Heart left ventricle (tissue), 16 donors: ENCODE measurements at regions not wholly inside any gene's neighbourhood (a gene's known extent, or its start where the extent isn't known, plus 50 kb on each side); places are given as distances from the start of the nearest gene placed in this dataset.
A peak's percentile ranks its signal among the peaks of the same experiment; 100 is the strongest.

ENCODE experiments used
- ATAC-seq, 4 donors: fragments of 200-7000 bp; cut with Tn5 transposase; one replicate each; pipeline ENCODE4 v1.9.1; 2020 to 2022; ENCODE audit warnings: moderate library complexity in 4 of 4, mild to moderate bottlenecking in 3 of 4, moderate number of reproducible peaks in 1 of 4
- DNase-seq, 5 donors: peaks; one replicate each; pipeline ENCODE4 v3.0.0-alpha.2; 2020
- H3K27ac ChIP-seq, 12 donors: fragments of 200-600 bp; sonication (generic) in 4 of 12; one replicate each; pipeline versions ENCODE4 v1.5.0 to v1.8.0; 2016 to 2022; ENCODE audit warnings: mild to moderate bottlenecking in 2 of 12
- H3K27me3 ChIP-seq, 9 donors: fragments of 200-600 bp; sonication (generic) in 2 of 9; one replicate each; pipeline versions ENCODE4 v1.5.1 to v1.8.0; 2016 to 2022; ENCODE audit warnings: mild to moderate bottlenecking in 3 of 9
- H3K36me3 ChIP-seq, 9 donors: fragments of 200-600 bp; sonication (generic) in 2 of 9; one replicate each; pipeline versions ENCODE4 v1.5.0 to v1.8.0; 2018 to 2022; ENCODE audit warnings: mild to moderate bottlenecking in 2 of 9
- H3K4me1 ChIP-seq, 12 donors: fragments of 200-600 bp; sonication (generic) in 4 of 12; one replicate each; pipeline versions ENCODE4 v1.5.0 to v1.8.0; 2016 to 2022; ENCODE audit warnings: mild to moderate bottlenecking in 3 of 12
- H3K4me3 ChIP-seq, 12 donors: fragments of 200-600 bp; sonication (generic) in 4 of 12; one replicate each; pipeline versions ENCODE4 v1.5.0 to v1.8.0; 2017 to 2022; ENCODE audit warnings: mild to moderate bottlenecking in 9 of 12, moderate library complexity in 4 of 12
- H3K9me3 ChIP-seq, 12 donors: fragments of 200-600 bp; sonication (generic) in 4 of 12; one replicate each; pipeline versions ENCODE4 v1.5.0 to v1.8.0; 2016 to 2022; ENCODE audit warnings: mild to moderate bottlenecking in 1 of 12
- CTCF ChIP-seq, 12 donors: fragments of 200-600 bp; sonication (generic) in 4 of 12; IDR thresholded peaks; one replicate each; pipeline versions ENCODE4 v1.5.0 to v1.8.0; 2018 to 2022; ENCODE audit warnings: antibody characterized with exemption in 12 of 12, mild to moderate bottlenecking in 5 of 12
- POLR2A ChIP-seq, 2 donors: fragments of 450-650 bp; IDR thresholded peaks; one replicate each; pipeline ENCODE4 v1.6.1; 2017; ENCODE audit warnings: antibody characterized with exemption in 2 of 2, mild to moderate bottlenecking in 2 of 2, moderate library complexity in 2 of 2
- WGBS, 4 donors: extraction: QIAGEN DNeasy Blood & Tissue Kit in 2 of 4; methylation state at CpG; one replicate each; pipeline versions ENCODE4 v1.1.5 to v1.1.7; 2013 to 2018; 5-methylcytosine and 5-hydroxymethylcytosine counted together
- intact Hi-C, 10 donors: fragments of 100-400 bp; cut with DNase I; formaldehyde crosslinking; loops; one replicate each; pipeline versions ENCODE4 v1.11.1 to v1.14.2; 2022
- donor health status: ischemic (EF 13 %, LVEDD 7.1; RV severe dilation, severe dysfunction).
- donor health status: healthy with polysubstance abuse.
- donor health status: DM: no; HTN: yes; CAD: no.
- donor health status: DM: no; HTN: no; CAD: no.
- donor health status: ischemic (EF 25% LVEDD 6.9; RV normal size, moderate dysfunction).
- donor health status: ischemic (EF 25% LVEDD 5.7; RV mildly dilated, moderate dysfunction).
- donor health status: healthy.
- donor health status: DM: yes; HTN: yes; CAD: no.
- donor health status: ischemic (EF 35%, LVEDD 5.7; RV mildly dilated, moderate dysfunction).
- donor health status: nonischemic (EF 11% LVEDD 7.7; RV severe dilation, severe dysfunction).
- donor health status: DM: yes; HTN: yes; CAD: no.
- donor health status: PGD.
- donor health status: ischemic (EF 29% LVEDD 5.4; RV normal size, mild dysfunction).
- donor health status: nonischemic (EF 23%, LVEDD 6.1; RV moderate dilation, normal function).

DNA sequence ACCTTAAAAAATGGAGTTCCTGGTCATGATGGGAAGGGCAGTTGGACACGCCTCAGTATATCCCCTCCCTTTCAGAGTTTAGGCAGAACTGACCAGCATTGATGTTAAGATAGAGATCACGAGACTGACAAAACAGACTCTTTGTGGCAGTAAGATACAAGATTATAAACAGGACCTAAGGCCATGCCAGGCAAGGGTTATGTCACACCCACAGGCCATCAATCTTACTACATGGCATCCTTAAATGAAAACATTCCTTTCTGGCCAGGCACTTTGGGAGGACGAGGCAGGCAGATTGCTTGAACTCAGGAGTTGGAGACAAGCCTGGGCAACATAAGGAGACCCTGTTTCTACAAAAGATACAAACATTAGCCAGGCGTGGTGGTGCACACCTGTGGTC lies 129.3 kb upstream of the MLN start:
- ATAC-seq (no peak), DNase-seq (no peak)
- peaks cover 0 to 48% (median 12%) of the 10 kb centered on the region in 9 donors for H3K27me3 ChIP-seq
- no peak overlapping the region for H3K4me3 ChIP-seq
- WGBS, 4 donors, result 27 to 52% (median 46%) methylated on average over 4 of the region's 4 CpGs
- H3K4me1 ChIP-seq, result no peaks in the 10 kb centered on the region
- intact Hi-C loops, result no loop called here
- TF ChIP-seq CTCF (IDR thresholded peaks at IDR 0.05) (no peak), POLR2A (IDR thresholded peaks at IDR 0.05) (no peak)
- peaks cover 0 to 8% (median 0%) of the 10 kb centered on the region in 12 donors for H3K9me3 ChIP-seq
- H3K27ac ChIP-seq, result no peak overlapping the region
- H3K36me3 ChIP-seq, result no peaks in the 10 kb centered on the region

DNA sequence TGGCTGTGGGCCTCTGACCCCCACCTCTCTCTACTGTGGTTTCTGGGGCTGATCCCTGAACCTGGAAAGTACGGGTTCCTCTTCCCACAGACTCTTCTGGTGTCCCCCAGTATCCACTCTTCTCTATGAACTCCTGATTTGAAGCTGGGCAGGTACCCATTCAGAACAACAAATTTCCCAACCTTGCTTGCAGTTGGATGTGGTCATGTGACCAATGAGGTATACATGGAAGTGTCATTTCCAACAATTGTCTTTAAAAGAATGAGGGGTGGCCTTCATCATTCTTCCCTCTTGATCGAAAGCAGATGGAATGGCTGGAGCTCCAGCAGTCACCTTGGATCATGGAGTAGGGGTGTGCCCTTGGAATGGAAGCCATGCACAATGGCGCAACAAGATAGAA lies 128.0 kb upstream of the MLN start:
- WGBS, 4 donors, result 76 to 89% (median 79%) methylated on average over 3 of the region's 3 CpGs
- DNase-seq (no peak), ATAC-seq (no peak)
- H3K4me3 ChIP-seq, result no peak overlapping the region
- no peak for TF ChIP-seq CTCF (IDR thresholded peaks at IDR 0.05)
- no peak for TF ChIP-seq POLR2A (IDR thresholded peaks at IDR 0.05)
- H3K4me1 ChIP-seq, result peaks cover 0 to 2% (median 0%) of the 10 kb centered on the region in 12 donors
- H3K36me3 ChIP-seq, result no peaks in the 10 kb centered on the region
- H3K9me3 ChIP-seq, result peaks cover 0 to 8% (median 0%) of the 10 kb centered on the region in 12 donors
- no peak overlapping the region for H3K27ac ChIP-seq
- H3K27me3 ChIP-seq, result peaks cover 0 to 42% (median 10%) of the 10 kb centered on the region in 9 donors
- intact Hi-C loops, result no loop called here

GRCh38 chr6:33929575-33930288 lies 125.9 kb upstream of the MLN start:
- no peak overlapping the region for H3K27ac ChIP-seq
- H3K27me3 ChIP-seq, result peaks cover 0 to 23% (median 0%) of the 10 kb centered on the region in 9 donors
- ATAC-seq (peak in 1 of 4 donors; percentile 51), DNase-seq (peak in 2 of 5 donors; percentile 55 to 66)
- no peaks in the 10 kb centered on the region for H3K36me3 ChIP-seq
- no peak overlapping the region for H3K4me3 ChIP-seq
- intact Hi-C loops, result no loop called here
- TF ChIP-seq CTCF (IDR thresholded peaks at IDR 0.05), result no peak
- TF ChIP-seq POLR2A (IDR thresholded peaks at IDR 0.05), result no peak
- peaks cover 0 to 2% (median 0%) of the 10 kb centered on the region in 12 donors for H3K4me1 ChIP-seq
- H3K9me3 ChIP-seq, result peaks cover 0 to 8% (median 0%) of the 10 kb centered on the region in 12 donors
- WGBS, 4 donors, result 66 to 69% (median 67%) methylated on average over 9 of the region's 9 CpGs

GRCh38 chr6:33927616-33928015 lies 123.8 kb upstream of the MLN start:
- peak in 3 of 4 donors; percentile 29 to 77 (median 42) for ATAC-seq
- 70 to 81% (median 73%) methylated on average over 4 of the region's 4 CpGs for whole genome bisulfite sequencing, 4 donors
- peaks cover 0 to 2% (median 0%) of the 10 kb centered on the region in 12 donors for H3K4me1 ChIP-seq

More at GRCh38 chr6:33927616-33928015, 123.8 kb upstream of the MLN start:
- Histone ChIP-seq H3K9me3 (peaks cover 0 to 8% (median 0%) of the 10 kb centered on the region in 12 donors), H3K4me3 (no peak overlapping the region), H3K36me3 (no peaks in the 10 kb centered on the region), H3K27ac (no peak overlapping the region), H3K27me3 (peaks cover 0 to 13% (median 0%) of the 10 kb centered on the region in 9 donors)
- DNase-seq, result peak in 1 of 5 donors; percentile 37
- no peak for TF ChIP-seq POLR2A (IDR thresholded peaks at IDR 0.05)
- no peak for TF ChIP-seq CTCF (IDR thresholded peaks at IDR 0.05)
- intact Hi-C loops, result no loop called here
